ENCODE measurements at regions not wholly inside any gene's neighbourhood (a gene's known extent, or its start where the extent isn't known, plus 50 kb on each side); places are given as distances from the start of the nearest gene placed in this dataset.

- Histone ChIP-seq H2AK5ac (ENCODE audit: low read depth, low read length) (no peak overlapping the region), H3K36me3 (ENCODE audit: control insufficient read depth, insufficient read depth, low read length) (no peaks in the 10 kb centered on the region), H3K14ac (replicated peaks; ENCODE audit: low read depth, low read length) (no peak overlapping the region), H3K27me3 (ENCODE audit: control insufficient read depth, insufficient read depth, low read length) (no peaks in the 10 kb centered on the region), H2AK9ac (replicated peaks; ENCODE audit: low read depth, low read length, poor library complexity) (no peak overlapping the region), H2BK15ac (ENCODE audit: low read depth, low read length) (no peak overlapping the region), H3K4me1 (ENCODE audit: control insufficient read depth, insufficient read depth, low read length) (no peaks in the 10 kb centered on the region), H4K8ac (ENCODE audit: low read depth in 2 of 2, low read length in 2 of 2) (no peak overlapping the region), H3K9me1 (ENCODE audit: insufficient read depth, low read length) (no peaks in the 10 kb centered on the region), H3K56ac (ENCODE audit: extremely low read depth, insufficient read depth, low read length) (no peak overlapping the region), H4K91ac (ENCODE audit: insufficient read depth, low read depth, low read length) (no peak overlapping the region), H3K18ac (ENCODE audit: low read depth, low read length) (no peak overlapping the region), H3K27ac (ENCODE audit: insufficient read depth, low read length) (no peak overlapping the region), H3K9me3 (ENCODE audit: control insufficient read depth, insufficient read depth, low read length) (0 out of 2 replicates have a peak, but pooled peaks cover 2% of the 10 kb centered on the region), H3K23ac (ENCODE audit: low read depth, low read length) (no peak overlapping the region), H2BK120ac (ENCODE audit: low read depth, low read length) (no peak overlapping the region), H4K20me1 (ENCODE audit: insufficient read depth, low read length) (no peaks in the 10 kb centered on the region), H3K9ac (ENCODE audit: low read depth, low read length) (no peak overlapping the region), H2BK20ac (ENCODE audit: low read depth, low read length) (no peak overlapping the region), H2AFZ (replicated peaks; ENCODE audit: low read length, poor library complexity) (no peak overlapping the region), H2BK5ac (ENCODE audit: low read depth, low read length, poor library complexity, severe bottlenecking) (no peak overlapping the region), H3K4me3 (ENCODE audit: insufficient read depth, low read depth, low read length) (no peak overlapping the region), H3K4me2 (ENCODE audit: low read depth, low read length) (no peak overlapping the region), H4K5ac (ENCODE audit: low read depth, low read length) (no peak overlapping the region), H3K4ac (ENCODE audit: low read depth, low read length) (no peak overlapping the region), H3K79me1 (ENCODE audit: low read depth in 1 of 2, low read length in 2 of 2) (no peaks in the 10 kb centered on the region)
- dilution Hi-C loops (cut with HindIII; ENCODE audit: low sequenced_read_pairs, unreplicated experiment), result no loop called here
- BruUV-seq (replicated peaks), result no TSS peak
- ChIA-PET CTCF (no interaction called here), POLR2A (ENCODE audit: unreplicated experiment) (no interaction called here)
- ATAC-seq (ENCODE audit: low read depth) (no peak), DNase-seq (no peak)
- in situ Hi-C loops (cut with MboI; ENCODE audit: low sequenced_read_pairs), result no loop called here
- intact Hi-C loops (cut with micrococcal nuclease), result no loop called here
- TF ChIP-seq FOS (IDR thresholded peaks at IDR 0.05; ENCODE audit: low read depth, low read length) (no peak), BHLHE40 (IDR thresholded peaks at IDR 0.05; ENCODE audit: low read depth, low read length) (no peak), NFE2L2 (IDR thresholded peaks at IDR 0.05; ENCODE audit: low read depth, low read length) (no peak), MAZ (IDR thresholded peaks at IDR 0.05; ENCODE audit: borderline replicate concordance, low read depth, low read length) (no peak), CHD1 (IDR thresholded peaks at IDR 0.05; ENCODE audit: low read depth, low read length) (no peak), USF2 (IDR thresholded peaks at IDR 0.05; ENCODE audit: low read depth, low read length) (no peak), CEBPB (IDR thresholded peaks at IDR 0.05; ENCODE audit: low read depth, low read length) (no peak), CTCF (conservative IDR thresholded peaks at IDR 0.05; ENCODE audit: low read depth, low read length) (no peak), MXI1 (IDR thresholded peaks at IDR 0.05; ENCODE audit: borderline replicate concordance, low read depth, low read length) (no peak)
Measured at GRCh38 chrX:116241001-116241400, 70.5 kb downstream of the AGTR2 start.

Data from IMR-90 (cell line).